Heart left ventricle (tissue), 13 donors: ENCODE measurements at regions not wholly inside any gene's neighbourhood (a gene's known extent, or its start where the extent isn't known, plus 50 kb on each side); places are given as distances from the start of the nearest gene placed in this dataset.

Experiments
- CTCF ChIP-seq, 12 donors: fragments of 200-600 bp; sonication (generic) in 4 of 12; IDR thresholded peaks; one replicate each; pipeline versions ENCODE4 v1.5.0 to v1.8.0; 2018 to 2022; ENCODE audit warnings: antibody characterized with exemption in 12 of 12, mild to moderate bottlenecking in 5 of 12
- POLR2A ChIP-seq, 2 donors: fragments of 450-650 bp; IDR thresholded peaks; one replicate each; pipeline ENCODE4 v1.6.1; 2017; ENCODE audit warnings: antibody characterized with exemption in 2 of 2, mild to moderate bottlenecking in 2 of 2, moderate library complexity in 2 of 2
- donor health status: ischemic (EF 13 %, LVEDD 7.1; RV severe dilation, severe dysfunction).
- donor health status: DM: no; HTN: yes; CAD: no.
- donor health status: DM: no; HTN: no; CAD: no.
- donor health status: ischemic (EF 25% LVEDD 6.9; RV normal size, moderate dysfunction).
- donor health status: ischemic (EF 25% LVEDD 5.7; RV mildly dilated, moderate dysfunction).
- donor health status: ischemic (EF 35%, LVEDD 5.7; RV mildly dilated, moderate dysfunction).
- donor health status: nonischemic (EF 11% LVEDD 7.7; RV severe dilation, severe dysfunction).
- donor health status: DM: yes; HTN: yes; CAD: no.
- donor health status: PGD.
- donor health status: ischemic (EF 29% LVEDD 5.4; RV normal size, mild dysfunction).
- donor health status: nonischemic (EF 23%, LVEDD 6.1; RV moderate dilation, normal function).

DNA sequence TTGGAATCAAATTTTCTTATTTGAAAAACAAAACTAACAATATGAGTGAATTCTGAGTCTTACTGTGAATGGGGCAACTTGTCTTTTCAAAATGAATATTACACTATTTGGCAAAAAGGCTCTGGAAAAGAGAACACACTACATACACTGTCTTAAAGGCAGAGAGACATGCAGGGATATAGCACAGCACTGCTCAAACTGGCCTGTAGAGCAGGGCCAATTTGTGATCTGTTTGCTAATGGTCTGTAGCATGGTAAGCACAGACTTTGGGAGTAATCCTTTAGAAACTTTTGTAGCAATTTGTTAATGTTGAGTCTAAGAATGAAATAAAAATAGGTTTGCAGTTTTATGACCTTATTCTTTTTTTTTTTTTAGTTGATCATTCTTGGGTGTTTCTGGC lies 679.8 kb upstream of the SGO1 start:
- TF ChIP-seq POLR2A (IDR thresholded peaks at IDR 0.05) (no peak), CTCF (IDR thresholded peaks at IDR 0.05) (no peak)
